Trophoblast cell (in vitro differentiated cells and primary cell): ENCODE measurements at regions not wholly inside any gene's neighbourhood (a gene's known extent, or its start where the extent isn't known, plus 50 kb on each side); places are given as distances from the start of the nearest gene placed in this dataset.
"Not testable (repeated sequence)": the region's sequence is repeated elsewhere in the genome, so short reads cannot be mapped to it uniquely, and the experiment has no call there.

ENCODE experiments used
- DNase-seq, 2 donors: peaks; one replicate each; pipeline ENCODE4 v3.0.0-alpha.2; 2016
- H2AFZ ChIP-seq: 2 replicates; pipeline ENCODE4 v1.6.1; 2013; ENCODE audit warnings: low read length, moderate library complexity, mild to moderate bottlenecking; ENCODE audit not compliant: insufficient read depth, poor library complexity
- H2AK5ac ChIP-seq: 2 replicates; pipeline ENCODE4 v1.6.1; 2013; ENCODE audit warnings: mild to moderate bottlenecking, low read length
- H2BK120ac ChIP-seq: 2 replicates; pipeline ENCODE4 v1.6.1; 2013; ENCODE audit warnings: low read length, mild to moderate bottlenecking, moderate library complexity; ENCODE audit not compliant: insufficient read depth, poor library complexity
- H2BK12ac ChIP-seq: 2 replicates; pipeline ENCODE4 v1.6.1; 2013; ENCODE audit warnings: mild to moderate bottlenecking, low read length, moderate library complexity
- H2BK5ac ChIP-seq: 2 replicates; pipeline ENCODE4 v1.6.1; 2013; ENCODE audit warnings: low read length, low read depth, moderate library complexity, mild to moderate bottlenecking; ENCODE audit not compliant: poor library complexity
- H3K14ac ChIP-seq: 2 replicates; pipeline ENCODE4 v1.6.1; 2013; ENCODE audit warnings: mild to moderate bottlenecking, low read length
- H3K18ac ChIP-seq: 2 replicates; pipeline ENCODE4 v1.6.1; 2013; ENCODE audit warnings: mild to moderate bottlenecking, low read length
- H3K23ac ChIP-seq: 2 replicates; pipeline ENCODE4 v1.6.1; 2013; ENCODE audit warnings: low read length
- H3K27ac ChIP-seq: 2 replicates; pipeline ENCODE4 v1.5.1; 2013; ENCODE audit warnings: low read depth, mild to moderate bottlenecking, inconsistent platforms, low read length, moderate library complexity
- H3K27me3 ChIP-seq: 2 replicates; pipeline ENCODE4 v1.6.1; 2013; ENCODE audit warnings: inconsistent platforms, mild to moderate bottlenecking, low read length, moderate library complexity; ENCODE audit not compliant: insufficient read depth
- H3K36me3 ChIP-seq, 2 experiments: 1 replicate in 1 of 2; 2 replicates in 1 of 2; pipeline ENCODE4 v1.6.1; 2013; ENCODE audit warnings: low read length in 2 of 2, mild to moderate bottlenecking in 2 of 2, moderate library complexity in 1 of 2; ENCODE audit not compliant: insufficient read depth in 2 of 2, control insufficient read depth in 1 of 2
- H3K4ac ChIP-seq: 2 replicates; pipeline ENCODE4 v1.6.1; 2013; ENCODE audit warnings: low read depth, mild to moderate bottlenecking, low read length, moderate library complexity
- H3K4me1 ChIP-seq, 2 experiments: 1 replicate in 1 of 2; 2 replicates in 1 of 2; pipeline ENCODE4 v1.6.1; 2013; ENCODE audit warnings: low read length in 2 of 2, mild to moderate bottlenecking in 2 of 2, moderate library complexity in 1 of 2; ENCODE audit not compliant: insufficient read depth in 2 of 2, control insufficient read depth in 1 of 2
- H3K4me2 ChIP-seq: 2 replicates; pipeline ENCODE4 v1.6.1; 2013; ENCODE audit warnings: inconsistent platforms, mild to moderate bottlenecking, low read length, moderate library complexity
- H3K4me3 ChIP-seq: 2 replicates; pipeline ENCODE4 v1.5.1; 2013; ENCODE audit warnings: mild to moderate bottlenecking, low read depth, low read length, inconsistent platforms
- H3K79me1 ChIP-seq: one replicate; pipeline ENCODE4 v1.6.1; 2013; ENCODE audit warnings: low read length
- H3K79me2 ChIP-seq: 2 replicates; pipeline ENCODE4 v1.6.1; 2013; ENCODE audit warnings: low read length, mild to moderate bottlenecking; ENCODE audit not compliant: control insufficient read depth, insufficient read depth, poor library complexity
- H3K9ac ChIP-seq: 2 replicates; pipeline ENCODE4 v1.6.1; 2013; ENCODE audit warnings: mild to moderate bottlenecking, low read length
- H3K9me3 ChIP-seq: 2 replicates; pipeline ENCODE4 v1.6.1; 2013; ENCODE audit warnings: low read depth, mild to moderate bottlenecking, control low read depth, inconsistent platforms, low read length; ENCODE audit not compliant: insufficient read depth
- H4K12ac ChIP-seq: 2 replicates; pipeline ENCODE4 v1.6.1; 2013; ENCODE audit warnings: low read depth, mild to moderate bottlenecking, low read length, moderate library complexity
- H4K8ac ChIP-seq: 2 replicates; pipeline ENCODE4 v1.6.1; 2013; ENCODE audit warnings: low read depth, mild to moderate bottlenecking, low read length, moderate library complexity
- H4K91ac ChIP-seq: one replicate; pipeline ENCODE4 v1.6.1; 2013; ENCODE audit warnings: low read depth, mild to moderate bottlenecking, low read length, moderate library complexity
- WGBS: extraction: QIAGEN DNeasy Blood & Tissue Kit; methylation state at CpG from one replicate; pipeline ENCODE4 v1.1.7; 2013; ENCODE audit warnings: missing lambda C conversion rate; ENCODE audit not compliant: insufficient read length, insufficient coverage; ENCODE audit errors: extremely low coverage; 5-methylcytosine and 5-hydroxymethylcytosine counted together

DNA sequence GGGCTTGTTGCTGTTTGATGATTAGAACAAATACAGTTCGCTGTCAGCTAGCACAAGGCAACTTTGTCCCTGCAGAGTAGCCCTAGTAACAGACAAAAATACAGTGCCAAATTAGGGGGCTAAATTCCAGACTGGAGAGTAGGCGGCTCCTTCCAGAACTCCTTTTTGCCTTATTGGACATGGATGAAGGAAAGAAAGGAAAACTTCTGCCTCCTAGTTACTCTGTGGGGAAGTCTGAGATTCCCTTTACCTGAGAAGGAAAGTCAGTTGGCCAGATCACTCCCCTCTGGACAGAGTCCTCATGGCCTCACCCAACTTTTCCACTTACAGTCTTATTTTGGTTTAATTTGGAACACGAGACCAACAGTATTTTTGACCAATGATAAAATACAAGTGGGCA lies 140.5 kb upstream of the ADAMTS3 start:
- Histone ChIP-seq H3K79me2 (no peaks in the 10 kb centered on the region), H3K14ac (no peak overlapping the region), H3K23ac (no peak overlapping the region), H2BK5ac (peak overlapping the region; percentile 31), H2BK12ac (peak overlapping the region; percentile 22), H2BK120ac (peak overlapping the region; percentile 13), H2AK5ac (no peak overlapping the region), H3K18ac (no peak overlapping the region), H3K4me2 (no peak overlapping the region), H3K4ac (no peak overlapping the region), H4K91ac (no peak overlapping the region), H4K12ac (no peak overlapping the region), H4K8ac (no peak overlapping the region), H3K79me1 (peaks cover 5% of the 10 kb centered on the region), H3K4me3 (no peak overlapping the region), H3K27me3 (no peaks in the 10 kb centered on the region), H3K36me3 (no peaks in the 10 kb centered on the region), H3K4me1 (peaks cover 2 to 3% of the 10 kb centered on the region in 2 experiments), H2AFZ (no peak overlapping the region), H3K9ac (no peak overlapping the region), H3K9me3 (no peaks in the 10 kb centered on the region), H3K27ac (no peak overlapping the region)
- WGBS, result no CpG with 5 or more reads among the region's 3 CpGs
- no peak for DNase-seq

DNA sequence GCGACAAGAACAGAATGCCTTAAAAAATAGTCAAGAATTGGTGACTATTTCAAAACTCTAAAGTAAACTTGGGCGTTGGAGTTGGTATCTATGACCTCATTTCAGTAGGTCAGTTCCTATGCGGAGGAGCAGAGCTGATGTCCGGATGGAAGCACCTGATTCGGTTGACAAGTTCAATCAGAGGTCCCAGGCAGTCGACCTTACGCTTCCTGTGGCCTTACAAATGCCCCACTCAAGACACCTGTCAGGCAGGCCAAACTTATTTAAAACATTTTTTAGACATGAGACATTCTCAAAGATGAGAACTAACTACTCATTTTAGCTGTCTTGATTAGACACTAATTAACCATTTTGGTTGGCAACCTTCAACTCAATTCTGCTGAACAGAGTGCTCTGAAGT lies 137.7 kb upstream of the ADAMTS3 start:
- peak overlapping the region; percentile 74 for H2AK5ac ChIP-seq
- H3K9me3 ChIP-seq, result no peaks in the 10 kb centered on the region
- no peak overlapping the region for H3K4ac ChIP-seq
- peak overlapping the region; percentile 47 for H4K91ac ChIP-seq
- no peak overlapping the region for H3K23ac ChIP-seq
- H3K79me1 ChIP-seq, result peaks cover 8% of the 10 kb centered on the region
- H3K4me2 ChIP-seq, result no peak overlapping the region
- H3K14ac ChIP-seq, result peak overlapping the region; percentile 51
- no peak for DNase-seq
- no peaks in the 10 kb centered on the region for H3K27me3 ChIP-seq
- H2AFZ ChIP-seq, result no peak overlapping the region
- no peaks in the 10 kb centered on the region for H3K36me3 ChIP-seq
- H4K8ac ChIP-seq, result no peak overlapping the region
- H2BK12ac ChIP-seq, result peak overlapping the region; percentile 96
- no peak overlapping the region for H3K18ac ChIP-seq
- peaks cover 3% of the 10 kb centered on the region in 2 experiments for H3K4me1 ChIP-seq
- H2BK120ac ChIP-seq, result no peak overlapping the region
- WGBS, result no CpG with 5 or more reads among the region's 7 CpGs
- no peaks in the 10 kb centered on the region for H3K79me2 ChIP-seq
- H3K27ac ChIP-seq, result no peak overlapping the region
- no peak overlapping the region for H2BK5ac ChIP-seq
- no peak overlapping the region for H3K4me3 ChIP-seq
- H4K12ac ChIP-seq, result peak overlapping the region; percentile 62
- H3K9ac ChIP-seq, result no peak overlapping the region

DNA sequence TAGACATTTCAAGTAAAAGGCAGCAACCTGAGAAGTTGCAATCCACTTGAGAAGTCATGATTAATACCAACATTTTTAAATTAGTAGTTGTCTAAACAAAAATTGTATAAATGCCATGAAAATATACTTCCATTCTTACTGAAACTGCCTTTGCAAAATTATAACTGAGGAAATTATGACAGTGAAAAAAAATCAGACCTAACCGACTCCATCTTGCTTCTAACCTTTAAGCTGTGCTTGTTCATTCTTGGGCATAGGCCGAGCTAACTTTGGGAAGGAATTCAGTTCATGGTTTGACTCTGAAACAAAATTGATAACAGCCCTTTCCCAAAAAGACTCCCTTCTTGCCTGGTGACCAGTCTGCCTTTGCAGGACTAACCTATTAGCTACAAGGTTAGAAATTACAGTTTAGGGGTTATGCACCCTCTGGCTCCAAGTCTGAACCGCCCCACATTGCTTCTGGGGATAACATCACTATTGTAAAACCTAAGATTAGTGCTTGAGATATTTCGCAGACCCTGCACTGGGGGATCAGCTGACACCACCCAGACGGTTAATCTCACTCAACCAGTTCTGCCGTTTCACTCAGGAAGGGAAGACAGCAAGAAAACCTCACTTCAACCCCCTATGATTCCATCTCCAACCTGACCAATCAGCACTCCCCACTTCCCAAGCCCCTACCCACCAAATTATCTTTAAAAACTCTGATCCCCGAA lies 136.1 kb upstream of the ADAMTS3 start:
- not testable (repeated sequence) for H3K79me1 ChIP-seq, H2BK120ac ChIP-seq, H3K79me2 ChIP-seq, H3K4me3 ChIP-seq, H3K23ac ChIP-seq, H2BK5ac ChIP-seq, H3K9me3 ChIP-seq, H3K4me1 ChIP-seq, H2AK5ac ChIP-seq, H2BK12ac ChIP-seq, H3K14ac ChIP-seq, H4K12ac ChIP-seq, H3K9ac ChIP-seq, H3K4ac ChIP-seq, H3K36me3 ChIP-seq, H2AFZ ChIP-seq, H4K91ac ChIP-seq, H3K18ac ChIP-seq, H4K8ac ChIP-seq, H3K27me3 ChIP-seq
- DNase-seq, result peak in 1 of 2 donors; percentile 32
- Histone ChIP-seq H3K27ac (peak overlapping the region; percentile 84), H3K4me2 (peak overlapping the region; percentile 41)
- no CpG with 5 or more reads among the region's 7 CpGs for WGBS

DNA sequence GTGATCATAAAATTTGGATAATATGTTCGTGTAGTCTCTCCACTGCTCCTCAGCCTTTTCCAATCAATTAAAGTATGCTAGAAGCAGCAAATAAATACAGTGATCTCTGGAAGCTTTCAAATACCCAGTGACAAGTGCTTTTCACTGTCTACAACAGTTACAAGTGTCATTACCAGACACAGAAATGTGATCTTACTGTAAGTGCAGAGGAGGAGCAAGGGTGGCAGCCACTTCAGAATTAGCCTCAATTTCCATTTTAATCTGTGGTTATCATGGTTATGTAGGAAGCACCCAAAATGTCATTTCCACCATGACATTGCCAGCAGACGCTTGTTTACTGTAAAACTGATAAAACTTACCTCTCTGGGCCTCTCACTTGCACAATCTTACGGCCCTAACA lies 133.9 kb upstream of the ADAMTS3 start:
- no CpG with 5 or more reads among the region's 3 CpGs for WGBS
- H3K79me1 ChIP-seq, result peaks cover 6% of the 10 kb centered on the region
- H3K9ac ChIP-seq, result no peak overlapping the region

More for the DNA sequence above, 133.9 kb upstream of the ADAMTS3 start:
- Histone ChIP-seq H3K4me3 (no peak overlapping the region), H3K18ac (no peak overlapping the region), H3K4me2 (no peak overlapping the region), H2AFZ (no peak overlapping the region), H2AK5ac (no peak overlapping the region), H3K36me3 (no peaks in the 10 kb centered on the region), H2BK5ac (peak overlapping the region; percentile 56), H3K4ac (no peak overlapping the region), H3K23ac (no peak overlapping the region), H4K12ac (no peak overlapping the region), H3K79me2 (no peaks in the 10 kb centered on the region), H3K9me3 (no peaks in the 10 kb centered on the region), H3K14ac (no peak overlapping the region), H2BK120ac (peak overlapping the region; percentile 31), H3K27me3 (no peaks in the 10 kb centered on the region), H3K27ac (peak overlapping the region; percentile 39), H3K4me1 (peaks cover 3% of the 10 kb centered on the region in 2 experiments), H4K91ac (peak overlapping the region; percentile 14), H2BK12ac (peak overlapping the region; percentile 49), H4K8ac (peak overlapping the region; percentile 28)
- no peak for DNase-seq
